ENCODE measurements at regions not wholly inside any gene's neighbourhood (a gene's known extent, or its start where the extent isn't known, plus 50 kb on each side); places are given as distances from the start of the nearest gene placed in this dataset.

DNA sequence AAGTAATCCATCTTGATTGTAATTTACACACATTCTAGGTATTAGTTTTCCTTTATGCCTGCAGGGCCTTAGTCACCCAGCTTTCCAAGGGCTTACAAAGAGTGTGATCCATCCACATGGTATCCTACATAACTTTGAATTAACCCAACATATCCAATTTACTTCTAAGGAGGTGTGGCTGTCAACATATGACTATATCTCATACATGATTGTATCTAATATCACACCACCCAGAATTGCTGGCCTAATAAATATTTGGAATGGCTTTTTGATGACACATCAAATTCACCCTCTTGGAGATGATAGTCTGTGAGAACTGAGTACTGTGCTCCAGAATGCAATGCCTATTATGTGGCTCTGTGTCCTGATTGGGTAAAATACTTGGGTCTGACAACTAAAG is 363.3 kb upstream of the GRIN3A start:
- DNase-seq (ENCODE audit: low spot score) = no peak
- TF ChIP-seq, protein P1, sequence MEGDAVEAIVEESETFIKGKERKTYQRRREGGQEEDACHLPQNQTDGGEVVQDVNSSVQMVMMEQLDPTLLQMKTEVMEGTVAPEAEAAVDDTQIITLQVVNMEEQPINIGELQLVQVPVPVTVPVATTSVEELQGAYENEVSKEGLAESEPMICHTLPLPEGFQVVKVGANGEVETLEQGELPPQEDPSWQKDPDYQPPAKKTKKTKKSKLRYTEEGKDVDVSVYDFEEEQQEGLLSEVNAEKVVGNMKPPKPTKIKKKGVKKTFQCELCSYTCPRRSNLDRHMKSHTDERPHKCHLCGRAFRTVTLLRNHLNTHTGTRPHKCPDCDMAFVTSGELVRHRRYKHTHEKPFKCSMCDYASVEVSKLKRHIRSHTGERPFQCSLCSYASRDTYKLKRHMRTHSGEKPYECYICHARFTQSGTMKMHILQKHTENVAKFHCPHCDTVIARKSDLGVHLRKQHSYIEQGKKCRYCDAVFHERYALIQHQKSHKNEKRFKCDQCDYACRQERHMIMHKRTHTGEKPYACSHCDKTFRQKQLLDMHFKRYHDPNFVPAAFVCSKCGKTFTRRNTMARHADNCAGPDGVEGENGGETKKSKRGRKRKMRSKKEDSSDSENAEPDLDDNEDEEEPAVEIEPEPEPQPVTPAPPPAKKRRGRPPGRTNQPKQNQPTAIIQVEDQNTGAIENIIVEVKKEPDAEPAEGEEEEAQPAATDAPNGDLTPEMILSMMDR (IDR thresholded peaks at IDR 0.05; ENCODE audit: borderline replicate concordance, control extremely low read depth, extremely low read depth, insufficient read depth, missing control alignments) = no peak
- in situ Hi-C loops (cut with MboI; ENCODE audit: low sequenced_read_pairs, unreplicated experiment) = no loop called here

DNA sequence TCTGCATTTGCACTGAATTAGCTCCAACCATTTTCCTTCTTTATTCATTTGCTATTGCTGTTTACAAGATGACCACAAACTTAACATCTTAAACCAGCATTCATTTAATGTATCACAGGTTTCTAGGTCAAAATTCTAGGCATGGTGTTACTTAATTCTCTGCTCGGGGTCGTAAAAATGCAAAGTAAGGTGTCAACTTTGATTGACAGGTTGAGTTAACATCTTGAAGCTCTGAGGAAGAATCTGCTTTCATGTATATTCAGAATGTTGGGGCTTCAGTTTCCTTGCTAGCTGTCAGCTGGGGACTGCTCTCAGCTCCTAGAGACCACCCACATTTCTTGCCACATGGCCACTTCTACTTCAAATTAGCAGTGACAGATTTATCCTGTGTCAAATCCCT is 348.7 kb upstream of the GRIN3A start:
- DNase-seq (ENCODE audit: low spot score) = no peak
- in situ Hi-C loops (cut with MboI; ENCODE audit: low sequenced_read_pairs, unreplicated experiment) = no loop called here
- TF ChIP-seq, protein P1 (IDR thresholded peaks at IDR 0.05; ENCODE audit: borderline replicate concordance, control extremely low read depth, extremely low read depth, insufficient read depth, missing control alignments) = no peak

DNA sequence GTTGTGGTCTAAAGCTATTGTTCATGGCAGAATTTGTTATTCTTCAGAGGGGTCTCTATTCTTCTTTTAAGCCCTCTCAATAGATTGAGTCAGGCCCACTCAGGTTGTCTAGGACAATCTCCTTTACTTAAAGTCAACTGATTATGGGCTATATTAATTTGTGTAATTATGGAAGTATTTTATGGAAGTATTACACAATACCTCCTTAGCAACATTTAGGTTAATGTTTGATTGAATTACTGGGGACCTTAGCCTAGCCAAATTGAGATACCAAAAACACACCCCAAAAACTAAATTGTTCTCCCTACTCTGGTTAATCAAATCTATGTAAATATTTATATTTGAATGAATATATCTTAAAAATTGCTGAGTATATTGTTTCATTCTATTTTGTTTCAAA is 347.1 kb upstream of the GRIN3A start:
- TF ChIP-seq, protein P1 (IDR thresholded peaks at IDR 0.05; ENCODE audit: borderline replicate concordance, control extremely low read depth, extremely low read depth, insufficient read depth, missing control alignments) = no peak
- in situ Hi-C loops (cut with MboI; ENCODE audit: low sequenced_read_pairs, unreplicated experiment) = no loop called here
- DNase-seq (ENCODE audit: low spot score) = no peak

DNA sequence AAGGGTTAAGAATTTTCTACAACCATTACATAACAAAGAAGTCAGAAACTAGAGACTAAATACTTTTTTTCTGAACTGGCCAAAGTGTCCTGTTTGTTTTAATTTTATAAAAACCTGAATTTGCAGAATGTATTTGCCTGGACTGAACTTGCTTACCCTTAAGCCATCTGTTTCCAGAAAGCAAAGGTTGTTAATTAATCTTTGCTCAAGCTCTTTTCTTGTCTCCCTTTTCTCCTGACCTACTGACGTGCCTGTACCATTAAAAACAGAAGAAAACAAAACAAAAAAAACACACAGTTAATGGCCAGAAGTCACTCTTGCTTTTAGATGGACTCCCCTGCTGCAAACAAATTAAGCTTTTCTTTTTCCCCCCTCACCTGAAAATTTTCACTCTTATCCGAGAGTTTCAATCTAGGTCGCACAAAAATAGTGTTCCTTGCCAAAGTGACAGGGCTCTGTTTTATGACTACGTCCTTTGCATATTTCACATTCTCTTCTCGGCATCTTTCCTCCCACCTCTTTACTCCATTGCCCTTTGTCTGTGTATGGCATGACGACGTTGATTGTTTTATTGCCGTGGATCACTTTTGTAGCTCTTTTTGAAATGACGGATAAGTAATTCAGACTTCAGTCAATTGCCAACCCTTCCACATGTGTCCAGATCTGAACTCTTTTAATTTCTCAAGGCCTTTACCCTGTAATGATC is 333.8 kb upstream of the GRIN3A start:
- TF ChIP-seq, protein P1 (IDR thresholded peaks at IDR 0.05; ENCODE audit: borderline replicate concordance, control extremely low read depth, extremely low read depth, insufficient read depth, missing control alignments) = no peak
- in situ Hi-C loops (cut with MboI; ENCODE audit: low sequenced_read_pairs, unreplicated experiment) = no loop called here
- DNase-seq (ENCODE audit: low spot score) = no peak

DNA sequence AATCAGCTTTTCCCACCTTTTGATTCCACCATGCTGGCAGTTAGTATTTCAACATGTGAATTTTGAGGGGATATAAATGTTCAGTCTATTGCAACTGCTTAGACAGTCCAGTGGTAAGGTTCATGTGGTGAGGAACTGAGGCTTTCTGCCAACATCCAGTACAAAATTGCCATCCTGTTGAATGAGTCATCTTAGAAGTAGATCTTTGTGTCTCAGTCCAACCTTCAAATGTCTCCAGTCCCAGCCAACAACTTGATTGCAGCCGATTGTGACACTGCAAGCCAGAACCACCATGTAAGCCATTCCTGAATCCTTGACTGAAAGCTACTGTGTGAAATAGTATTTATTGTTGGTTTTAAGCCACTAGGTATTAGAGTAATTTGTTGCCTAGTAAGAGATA is 331.5 kb upstream of the GRIN3A start:
- TF ChIP-seq, protein P1 (IDR thresholded peaks at IDR 0.05; ENCODE audit: borderline replicate concordance, control extremely low read depth, extremely low read depth, insufficient read depth, missing control alignments) = no peak
- in situ Hi-C loops (cut with MboI; ENCODE audit: low sequenced_read_pairs, unreplicated experiment) = no loop called here
- DNase-seq (ENCODE audit: low spot score) = no peak

DNA sequence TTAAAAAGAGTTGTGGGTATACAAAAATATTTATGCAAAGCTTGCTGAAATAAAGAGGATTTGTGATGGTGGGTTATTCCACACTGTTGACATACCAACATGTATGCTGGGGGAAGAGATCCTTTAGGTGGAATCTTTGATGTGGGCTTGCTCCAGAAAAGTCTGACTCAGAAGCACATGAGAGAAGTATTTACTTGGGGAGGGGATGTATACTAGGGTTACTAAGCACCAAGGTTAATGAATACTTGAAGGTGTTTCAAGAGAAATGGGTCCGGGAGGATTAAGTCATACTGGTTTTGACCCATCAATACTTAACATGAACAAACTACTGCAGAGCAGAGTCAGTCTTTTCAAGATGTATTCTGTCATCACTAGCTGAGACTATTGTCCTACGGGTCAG is 316.4 kb upstream of the GRIN3A start:
- in situ Hi-C loops (cut with MboI; ENCODE audit: low sequenced_read_pairs, unreplicated experiment) = no loop called here
- no peak for DNase-seq (ENCODE audit: low spot score)
- TF ChIP-seq, protein P1 (IDR thresholded peaks at IDR 0.05; ENCODE audit: borderline replicate concordance, control extremely low read depth, extremely low read depth, insufficient read depth, missing control alignments) = no peak

Measured in GM13976 (cell line).